GM12878 (cell line): ENCODE measurements at regions not wholly inside any gene's neighbourhood (a gene's known extent, or its start where the extent isn't known, plus 50 kb on each side); places are given as distances from the start of the nearest gene placed in this dataset.

ENCODE experiments used
- ATAC-seq: fragments of 200-7000 bp; cut with Tn5 transposase; 3 replicates; pipeline ENCODE4 v1.9.1; 2020; ENCODE audit warnings: mild to moderate bottlenecking, moderate library complexity
- BruUV-seq: library from RNA; stranded (reverse); fragments of 400-500 nt; replicated peaks from 2 replicates; lab custom pipeline; 2021; lab: Mats Ljungman, UMichigan
- CTCF ChIA-PET: fragments of 300-600 bp; sonication (Branson Sonifier 250); formaldehyde crosslinking; extraction: SDS; loops from one replicate; lab custom pipeline; 2021; ENCODE audit warnings: inconsistent platforms; lab: Yijun Ruan, JAX
- POLR2A ChIA-PET: fragments of 350-600 bp; formaldehyde crosslinking; extraction: SDS; loops from one replicate; lab custom pipeline; 2021; ENCODE audit warnings: inconsistent platforms; lab: Charles Lee
- RAD21 ChIA-PET: fragments of 300-600 bp; sonication (Branson Sonifier 250); formaldehyde crosslinking; loops from one replicate; lab custom pipeline; 2023; ENCODE audit warnings: antibody characterized with exemption; ENCODE audit not compliant: unreplicated experiment; lab: Charles Lee
- SMC1A ChIA-PET: fragments of 300-600 bp; sonication (Branson Sonifier 250); formaldehyde crosslinking; loops from one replicate; lab custom pipeline; 2023; ENCODE audit not compliant: unreplicated experiment, uncharacterized antibody; lab: Charles Lee
- DNase-seq: peaks from one replicate; pipeline ENCODE4 v3.0.0-alpha.2; 2011; ENCODE audit warnings: low read depth, low spot score
- FAIRE-seq: peaks from 3 replicates; lab custom pipeline; 2011; peaks lifted over from hg19 to GRCh38; lab: Jason Lieb, UNC
- H2AFZ ChIP-seq: 2 replicates; pipeline ENCODE4 v1.6.0; 2011; ENCODE audit warnings: low read depth, low read length, control low read depth; ENCODE audit not compliant: control insufficient read depth
- H3K27ac ChIP-seq: 2 replicates; pipeline ENCODE4 v1.5.1; 2011; ENCODE audit warnings: control low read depth; ENCODE audit not compliant: control insufficient read depth, insufficient read depth
- H3K27me3 ChIP-seq, 2 experiments: replicated peaks in 1 of 2; 2 replicates each; pipeline versions ENCODE4 v1.6.0 to v1.6.1; 2011; ENCODE audit warnings: low read length in 1 of 2; ENCODE audit not compliant: control insufficient read depth in 2 of 2, insufficient read depth in 2 of 2
- H3K36me3 ChIP-seq, 2 experiments: 2 replicates each; pipeline ENCODE4 v1.5.1; 2011; ENCODE audit warnings: low read length in 1 of 2; ENCODE audit not compliant: control insufficient read depth in 2 of 2, insufficient read depth in 2 of 2
- H3K4me1 ChIP-seq: 2 replicates; pipeline ENCODE4 v1.6.1; 2011; ENCODE audit warnings: mild to moderate bottlenecking, low read length, moderate library complexity, mixed read lengths; ENCODE audit not compliant: control insufficient read depth, insufficient read depth
- H3K4me2 ChIP-seq: 2 replicates; pipeline ENCODE4 v1.6.0; 2011; ENCODE audit warnings: control low read depth; ENCODE audit not compliant: control insufficient read depth, insufficient read depth
- H3K4me3 ChIP-seq: fragments of 200-600 bp; sonication (generic); 2 replicates; pipeline ENCODE4 v1.5.1; 2016
- H3K79me2 ChIP-seq: 2 replicates; pipeline ENCODE4 v1.6.0; 2011; ENCODE audit warnings: low read length; ENCODE audit not compliant: control insufficient read depth, insufficient read depth
- H3K9ac ChIP-seq: 2 replicates; pipeline ENCODE4 v1.8.0; 2011; ENCODE audit warnings: low read length, control low read depth, mixed read lengths; ENCODE audit not compliant: control insufficient read depth, insufficient read depth
- H3K9me3 ChIP-seq: replicated peaks from 3 replicates; pipeline ENCODE4 v1.5.1; 2011; ENCODE audit warnings: mild to moderate bottlenecking, low read length; ENCODE audit not compliant: control insufficient read depth, insufficient read depth
- H4K20me1 ChIP-seq: 2 replicates; pipeline ENCODE4 v1.6.0; 2011; ENCODE audit not compliant: control insufficient read depth, insufficient read depth
- ATF2 ChIP-seq: IDR thresholded peaks from 2 replicates; pipeline ENCODE4 v1.6.1; 2012; ENCODE audit warnings: low read length, inconsistent platforms
- FOS ChIP-seq: IDR thresholded peaks from 3 replicates; pipeline ENCODE4 v1.6.1; 2011; ENCODE audit warnings: borderline replicate concordance; ENCODE audit not compliant: insufficient read length; ENCODE audit errors: extremely low read depth
- GABPA ChIP-seq: IDR thresholded peaks from 2 replicates; pipeline ENCODE4 v1.6.1; 2014; ENCODE audit warnings: antibody characterized with exemption, low read depth, mild to moderate bottlenecking, inconsistent platforms
- IRF3 ChIP-seq: fragments of 450-650 bp; IDR thresholded peaks from 2 replicates; pipeline ENCODE4 v1.6.1; 2014; ENCODE audit warnings: mild to moderate bottlenecking
- KLF5 ChIP-seq: fragments of 450-650 bp; IDR thresholded peaks from 2 replicates; pipeline ENCODE4 v1.6.1; 2014; ENCODE audit warnings: mild to moderate bottlenecking; ENCODE audit not compliant: partially characterized antibody
- MLLT1 ChIP-seq: fragments of 450-650 bp; IDR thresholded peaks from 2 replicates; pipeline ENCODE4 v1.6.1; 2016; ENCODE audit warnings: mild to moderate bottlenecking
- NR2C1 ChIP-seq: fragments of 450-650 bp; IDR thresholded peaks from 2 replicates; pipeline ENCODE4 v1.6.1; 2017; ENCODE audit warnings: antibody characterized with exemption, mild to moderate bottlenecking, moderate library complexity
- NRF1 ChIP-seq: conservative IDR thresholded peaks from 2 replicates; pipeline ENCODE4 v1.6.1; 2011; ENCODE audit warnings: mild to moderate bottlenecking, low read depth, low read length, improper control_type of control experiment
- PAX5 ChIP-seq: IDR thresholded peaks from 2 replicates; pipeline ENCODE4 v1.6.1; 2011; ENCODE audit warnings: low read depth, low read length, borderline replicate concordance
- PKNOX1 ChIP-seq: fragments of 450-650 bp; IDR thresholded peaks from 2 replicates; pipeline ENCODE4 v1.6.1; 2016; ENCODE audit warnings: mild to moderate bottlenecking
- SMAD5 ChIP-seq: IDR thresholded peaks from 2 replicates; pipeline ENCODE4 v1.6.1; 2016; ENCODE audit warnings: antibody characterized with exemption, low read depth
- SMARCA5 ChIP-seq: fragments of 450-650 bp; IDR thresholded peaks from 2 replicates; pipeline ENCODE4 v1.6.1; 2017; ENCODE audit warnings: mild to moderate bottlenecking
- USF1 ChIP-seq: IDR thresholded peaks from 2 replicates; pipeline ENCODE4 v1.6.1; 2011; ENCODE audit warnings: borderline replicate concordance, low read depth, mild to moderate bottlenecking, moderate library complexity, mixed read lengths, low read length; ENCODE audit not compliant: insufficient read depth; ENCODE audit errors: extremely low read length
- ZBED1 ChIP-seq: IDR thresholded peaks from 2 replicates; pipeline ENCODE4 v1.6.1; 2016; ENCODE audit warnings: borderline replicate concordance
- WGBS: methylation state at CpG from one replicate; pipeline ENCODE4 v1.1.6; 2016; ENCODE audit warnings: low lambda C conversion rate; ENCODE audit not compliant: insufficient replicate concordance, insufficient coverage; ENCODE audit errors: missing lambda C conversion rate; 5-methylcytosine and 5-hydroxymethylcytosine counted together
- in situ Hi-C: fragments of 300-500 bp; cut with MboI; formaldehyde crosslinking; loops from 9 replicates; pipeline ENCODE4 v1.14.3; 2018; ENCODE audit warnings: mixed read lengths
- intact Hi-C: fragments of 100-400 bp; cut with micrococcal nuclease; formaldehyde crosslinking; loops from one replicate; pipeline ENCODE4 v1.14.2; 2022; ENCODE audit not compliant: unreplicated experiment

- intact Hi-C loops, result no loop called here
- RAD21 ChIA-PET, result no interaction called here
Measured at GRCh38 chr9:119509291-119509905, 140.2 kb upstream of the BRINP1 start.

More at GRCh38 chr9:119509291-119509905, 140.2 kb upstream of the BRINP1 start:
- in situ Hi-C loops, result no loop called here
- Histone ChIP-seq H4K20me1 (no peaks in the 10 kb centered on the region), H3K27ac (no peak overlapping the region), H3K9ac (no peak overlapping the region), H3K4me1 (no peaks in the 10 kb centered on the region), H3K36me3 (no peaks in the 10 kb centered on the region), H3K4me3 (no peak overlapping the region), H3K9me3 (no peaks in the 10 kb centered on the region)
- BruUV-seq, result no TSS peak
- CTCF ChIA-PET, result no interaction called here
- no peak for ATAC-seq
- 6% methylated on average over 2 of the region's 2 CpGs for WGBS
- no peak for DNase-seq
- TF ChIP-seq FOS (no peak), PKNOX1 (no peak), SMARCA5 (no peak), MLLT1 (no peak), IRF3 (no peak), NRF1 (no peak), NR2C1 (no peak), PAX5 (no peak), ZBED1 (no peak), USF1 (no peak), GABPA (no peak), ATF2 (no peak), SMAD5 (no peak), KLF5 (no peak)
- TF ChIP-seq, all 136 proteins: peak for 0
- no peak for FAIRE-seq
- H2AFZ ChIP-seq, result no peak overlapping the region
- SMC1A ChIA-PET, result no interaction called here
- no peaks in the 10 kb centered on the region for H3K27me3 ChIP-seq
- POLR2A ChIA-PET, result no interaction called here
- no peak overlapping the region for H3K4me2 ChIP-seq
- no peaks in the 10 kb centered on the region for H3K79me2 ChIP-seq
